Heart left ventricle (tissue), 16 donors: ENCODE measurements at regions not wholly inside any gene's neighbourhood (a gene's known extent, or its start where the extent isn't known, plus 50 kb on each side); places are given as distances from the start of the nearest gene placed in this dataset.

Source experiments
- ATAC-seq, 4 donors: fragments of 200-7000 bp; cut with Tn5 transposase; one replicate each; pipeline ENCODE4 v1.9.1; 2020 to 2022; ENCODE audit warnings: moderate library complexity in 4 of 4, mild to moderate bottlenecking in 3 of 4, moderate number of reproducible peaks in 1 of 4
- DNase-seq, 5 donors: peaks; one replicate each; pipeline ENCODE4 v3.0.0-alpha.2; 2020
- H3K27ac ChIP-seq, 12 donors: fragments of 200-600 bp; sonication (generic) in 4 of 12; one replicate each; pipeline versions ENCODE4 v1.5.0 to v1.8.0; 2016 to 2022; ENCODE audit warnings: mild to moderate bottlenecking in 2 of 12
- H3K27me3 ChIP-seq, 9 donors: fragments of 200-600 bp; sonication (generic) in 2 of 9; one replicate each; pipeline versions ENCODE4 v1.5.1 to v1.8.0; 2016 to 2022; ENCODE audit warnings: mild to moderate bottlenecking in 3 of 9
- H3K36me3 ChIP-seq, 9 donors: fragments of 200-600 bp; sonication (generic) in 2 of 9; one replicate each; pipeline versions ENCODE4 v1.5.0 to v1.8.0; 2018 to 2022; ENCODE audit warnings: mild to moderate bottlenecking in 2 of 9
- H3K4me1 ChIP-seq, 12 donors: fragments of 200-600 bp; sonication (generic) in 4 of 12; one replicate each; pipeline versions ENCODE4 v1.5.0 to v1.8.0; 2016 to 2022; ENCODE audit warnings: mild to moderate bottlenecking in 3 of 12
- H3K4me3 ChIP-seq, 12 donors: fragments of 200-600 bp; sonication (generic) in 4 of 12; one replicate each; pipeline versions ENCODE4 v1.5.0 to v1.8.0; 2017 to 2022; ENCODE audit warnings: mild to moderate bottlenecking in 9 of 12, moderate library complexity in 4 of 12
- H3K9me3 ChIP-seq, 12 donors: fragments of 200-600 bp; sonication (generic) in 4 of 12; one replicate each; pipeline versions ENCODE4 v1.5.0 to v1.8.0; 2016 to 2022; ENCODE audit warnings: mild to moderate bottlenecking in 1 of 12
- CTCF ChIP-seq, 12 donors: fragments of 200-600 bp; sonication (generic) in 4 of 12; IDR thresholded peaks; one replicate each; pipeline versions ENCODE4 v1.5.0 to v1.8.0; 2018 to 2022; ENCODE audit warnings: antibody characterized with exemption in 12 of 12, mild to moderate bottlenecking in 5 of 12
- POLR2A ChIP-seq, 2 donors: fragments of 450-650 bp; IDR thresholded peaks; one replicate each; pipeline ENCODE4 v1.6.1; 2017; ENCODE audit warnings: antibody characterized with exemption in 2 of 2, mild to moderate bottlenecking in 2 of 2, moderate library complexity in 2 of 2
- whole genome bisulfite sequencing, 4 donors: extraction: QIAGEN DNeasy Blood & Tissue Kit in 2 of 4; methylation state at CpG; one replicate each; pipeline versions ENCODE4 v1.1.5 to v1.1.7; 2013 to 2018; 5-methylcytosine and 5-hydroxymethylcytosine counted together
- intact Hi-C, 10 donors: fragments of 100-400 bp; cut with DNase I; formaldehyde crosslinking; loops; one replicate each; pipeline versions ENCODE4 v1.11.1 to v1.14.2; 2022
- donor health status: ischemic (EF 13 %, LVEDD 7.1; RV severe dilation, severe dysfunction).
- donor health status: healthy with polysubstance abuse.
- donor health status: DM: no; HTN: yes; CAD: no.
- donor health status: DM: no; HTN: no; CAD: no.
- donor health status: ischemic (EF 25% LVEDD 6.9; RV normal size, moderate dysfunction).
- donor health status: ischemic (EF 25% LVEDD 5.7; RV mildly dilated, moderate dysfunction).
- donor health status: healthy.
- donor health status: DM: yes; HTN: yes; CAD: no.
- donor health status: ischemic (EF 35%, LVEDD 5.7; RV mildly dilated, moderate dysfunction).
- donor health status: nonischemic (EF 11% LVEDD 7.7; RV severe dilation, severe dysfunction).
- donor health status: DM: yes; HTN: yes; CAD: no.
- donor health status: PGD.
- donor health status: ischemic (EF 29% LVEDD 5.4; RV normal size, mild dysfunction).
- donor health status: nonischemic (EF 23%, LVEDD 6.1; RV moderate dilation, normal function).

DNA sequence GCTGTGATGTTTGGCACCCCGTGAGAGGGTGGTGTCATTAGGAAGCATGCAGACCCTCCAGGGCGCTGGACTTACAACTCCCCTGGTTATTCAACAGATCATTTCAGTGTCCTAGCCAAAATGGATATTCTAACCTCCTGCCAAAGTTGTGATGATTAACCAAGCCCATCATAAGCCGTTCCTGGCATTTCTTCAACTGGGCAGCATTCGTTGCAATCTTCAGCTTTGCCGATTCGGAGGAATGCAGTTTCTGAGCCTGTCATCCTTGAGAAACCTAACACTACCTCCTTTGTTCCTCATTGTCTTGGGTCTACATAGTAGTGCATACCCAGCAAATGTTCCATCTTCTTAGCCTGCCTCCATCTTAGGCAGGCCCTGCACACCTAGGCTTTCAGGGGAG is 79.2 kb upstream of the MAP3K4 start:
- H3K27ac ChIP-seq: no peak overlapping the region
- no peaks in the 10 kb centered on the region for H3K4me1 ChIP-seq
- no peaks in the 10 kb centered on the region for H3K36me3 ChIP-seq
- H3K27me3 ChIP-seq: no peaks in the 10 kb centered on the region
- no peak for ATAC-seq
- intact Hi-C loops: no loop called here
- H3K4me3 ChIP-seq: no peak overlapping the region
- DNase-seq: no peak
- TF ChIP-seq POLR2A (IDR thresholded peaks at IDR 0.05): no peak
- no peak for TF ChIP-seq CTCF (IDR thresholded peaks at IDR 0.05)
- peaks cover 0 to 26% (median 7%) of the 10 kb centered on the region in 12 donors for H3K9me3 ChIP-seq
- WGBS, 4 donors: 80 to 86% (median 85%) methylated on average over 6 of the region's 6 CpGs

DNA sequence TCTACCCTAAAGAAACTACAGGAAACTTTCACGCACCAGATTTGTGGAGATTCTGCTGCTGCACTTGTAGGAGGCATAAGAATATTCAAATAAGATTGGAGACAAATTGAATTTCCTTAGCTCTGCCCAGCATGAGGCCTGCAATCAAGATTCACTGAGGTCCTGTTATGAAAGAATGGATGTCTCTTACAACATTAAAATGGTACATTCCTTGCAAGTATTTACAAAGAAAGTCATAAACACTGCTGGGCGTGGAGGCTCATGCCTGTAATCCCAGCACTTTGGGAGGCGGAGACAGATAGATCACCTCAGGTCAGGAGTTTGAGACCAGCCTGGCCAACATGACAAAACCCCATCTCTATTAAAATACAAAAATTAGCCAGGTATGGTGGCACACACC is 74.0 kb upstream of the MAP3K4 start:
- intact Hi-C loops: no loop called here
- peaks cover 0 to 29% (median 4%) of the 10 kb centered on the region in 12 donors for H3K9me3 ChIP-seq
- no peak for TF ChIP-seq CTCF (IDR thresholded peaks at IDR 0.05)
- no peak for TF ChIP-seq POLR2A (IDR thresholded peaks at IDR 0.05)
- H3K27ac ChIP-seq: no peak overlapping the region
- no peaks in the 10 kb centered on the region for H3K27me3 ChIP-seq
- H3K36me3 ChIP-seq: no peaks in the 10 kb centered on the region
- 78 to 94% (median 86%) methylated on average over 3 of the region's 3 CpGs for WGBS, 4 donors
- ATAC-seq (no peak), DNase-seq (no peak)
- no peak overlapping the region for H3K4me3 ChIP-seq
- H3K4me1 ChIP-seq: no peaks in the 10 kb centered on the region

DNA sequence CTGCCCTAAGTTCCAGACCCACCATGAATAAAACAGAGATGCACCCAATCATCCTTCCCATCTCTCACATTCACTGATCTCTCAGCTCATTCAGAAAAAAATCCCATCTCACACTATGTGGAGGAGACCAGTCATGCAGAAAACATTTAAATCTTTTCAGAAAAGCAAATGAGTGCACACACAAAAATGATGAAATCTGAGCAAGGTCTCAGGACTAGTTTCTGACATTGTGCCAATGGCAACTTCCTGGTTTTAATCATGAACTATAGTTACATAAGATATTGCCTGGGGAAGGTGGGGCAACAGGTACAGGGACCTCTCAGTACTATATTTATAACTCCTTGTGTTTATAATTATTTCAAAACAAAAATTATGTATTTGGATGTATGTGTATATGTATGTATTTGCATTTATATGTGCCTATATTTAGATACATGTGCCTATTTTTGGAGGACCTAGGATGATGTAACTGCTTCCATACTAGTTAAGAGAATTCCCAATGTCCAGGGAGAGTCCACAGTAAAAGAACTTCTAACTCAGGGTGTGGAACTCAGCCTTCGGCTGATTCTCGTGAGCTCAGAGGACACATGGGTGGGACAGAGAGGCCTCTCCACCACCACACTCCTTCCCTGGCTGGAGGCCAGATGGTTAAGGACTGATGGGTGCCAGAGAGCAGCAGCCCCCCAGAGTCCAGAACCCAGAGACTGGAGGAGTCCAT is 71.7 kb upstream of the MAP3K4 start:
- peaks cover 0 to 6% (median 0%) of the 10 kb centered on the region in 12 donors for H3K9me3 ChIP-seq
- 62 to 95% (median 70%) methylated on average over 2 of the region's 2 CpGs for WGBS, 4 donors
- no peaks in the 10 kb centered on the region for H3K36me3 ChIP-seq
- H3K27ac ChIP-seq: no peak overlapping the region
- ATAC-seq (no peak), DNase-seq (no peak)
- no peaks in the 10 kb centered on the region for H3K4me1 ChIP-seq
- intact Hi-C loops: no loop called here
- TF ChIP-seq CTCF (IDR thresholded peaks at IDR 0.05): no peak
- no peak for TF ChIP-seq POLR2A (IDR thresholded peaks at IDR 0.05)
- no peak overlapping the region for H3K4me3 ChIP-seq
- H3K27me3 ChIP-seq: no peaks in the 10 kb centered on the region

- no peak for TF ChIP-seq POLR2A (IDR thresholded peaks at IDR 0.05)
- TF ChIP-seq CTCF (IDR thresholded peaks at IDR 0.05): no peak
- no peak for ATAC-seq
- WGBS, 4 donors: 70 to 80% (median 76%) methylated on average over 3 of the region's 3 CpGs
Measured at GRCh38 chr6:160921095-160921494, 70.5 kb upstream of the MAP3K4 start.

More at GRCh38 chr6:160921095-160921494, 70.5 kb upstream of the MAP3K4 start:
- Histone ChIP-seq H3K27me3 (peaks cover 0 to 5% (median 0%) of the 10 kb centered on the region in 9 donors), H3K4me3 (no peak overlapping the region), H3K4me1 (no peaks in the 10 kb centered on the region), H3K36me3 (no peaks in the 10 kb centered on the region), H3K27ac (no peak overlapping the region), H3K9me3 (peaks cover 0 to 6% (median 0%) of the 10 kb centered on the region in 12 donors)
- no peak for DNase-seq
- intact Hi-C loops: no loop called here
